HG03095 (cell line): ENCODE measurements at regions not wholly inside any gene's neighbourhood (a gene's known extent, or its start where the extent isn't known, plus 50 kb on each side); places are given as distances from the start of the nearest gene placed in this dataset.

Source experiments
- ATAC-seq: cut with Tn5 transposase; IDR thresholded peaks from one replicate; pipeline ENCODE4 v1.9.1; 2021; ENCODE audit warnings: moderate library complexity; ENCODE audit not compliant: unreplicated experiment

DNA sequence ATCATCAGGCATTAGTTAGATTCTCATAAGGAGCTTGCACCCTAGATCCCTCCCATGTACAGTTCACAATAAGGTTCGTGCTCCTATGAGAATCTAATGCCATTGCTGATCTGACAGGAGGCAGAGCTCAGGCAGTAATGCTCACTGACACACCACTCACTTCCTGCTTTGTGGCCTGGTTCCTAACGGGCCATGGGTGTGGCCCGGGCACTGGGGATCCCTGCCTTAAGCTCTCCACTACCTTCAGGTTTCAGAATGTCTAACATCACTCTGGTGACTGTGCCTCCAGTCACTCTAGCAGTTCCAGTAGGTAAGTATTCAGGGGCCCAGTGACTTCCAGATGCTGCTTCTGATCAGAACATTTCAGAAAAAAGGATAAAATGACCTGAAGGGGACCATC lies 152.4 kb downstream of the LRRC70 start:
- ATAC-seq = no peak

DNA sequence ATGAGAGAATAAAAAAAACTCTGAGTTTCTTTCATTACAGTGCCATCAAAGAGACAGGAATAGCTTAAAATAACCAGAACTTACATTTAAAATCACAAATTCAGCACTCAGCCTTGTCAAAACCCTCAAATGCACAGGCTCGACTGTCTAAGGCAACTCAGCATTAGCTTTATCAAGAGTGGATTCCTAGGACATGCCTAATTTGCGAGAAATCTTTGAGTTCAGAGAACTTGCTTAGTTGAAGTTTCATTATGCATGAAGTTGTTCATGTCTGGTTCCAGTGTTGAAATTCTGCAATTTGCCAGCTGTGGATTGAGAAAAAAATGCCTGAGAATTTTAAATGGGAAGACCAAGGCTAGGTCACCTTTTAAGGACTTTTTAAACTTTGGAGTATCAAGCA lies 151.1 kb downstream of the LRRC70 start:
- ATAC-seq = no peak

DNA sequence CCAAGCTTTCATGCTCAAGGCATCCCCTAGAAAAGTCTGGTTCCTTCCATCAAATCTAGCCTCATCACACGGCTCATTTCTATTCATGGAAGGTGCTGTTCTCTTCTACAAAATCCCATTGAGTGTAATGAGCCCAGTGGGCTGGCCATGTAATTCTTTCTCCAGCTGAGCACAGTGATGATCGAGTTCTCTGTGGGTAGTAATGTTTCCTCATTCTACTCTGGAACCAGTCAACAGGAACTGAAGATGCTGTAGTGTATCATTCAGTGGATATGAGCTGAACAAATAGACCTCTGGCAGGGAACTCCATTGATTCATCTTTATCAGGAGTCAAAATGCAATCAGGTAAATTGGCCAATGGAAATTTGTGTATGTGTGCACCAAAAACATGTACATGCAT lies 149.2 kb downstream of the LRRC70 start:
- no peak for ATAC-seq

GRCh38 chr5:62727184-62727583 lies 148.6 kb downstream of the LRRC70 start:
- no peak for ATAC-seq

DNA sequence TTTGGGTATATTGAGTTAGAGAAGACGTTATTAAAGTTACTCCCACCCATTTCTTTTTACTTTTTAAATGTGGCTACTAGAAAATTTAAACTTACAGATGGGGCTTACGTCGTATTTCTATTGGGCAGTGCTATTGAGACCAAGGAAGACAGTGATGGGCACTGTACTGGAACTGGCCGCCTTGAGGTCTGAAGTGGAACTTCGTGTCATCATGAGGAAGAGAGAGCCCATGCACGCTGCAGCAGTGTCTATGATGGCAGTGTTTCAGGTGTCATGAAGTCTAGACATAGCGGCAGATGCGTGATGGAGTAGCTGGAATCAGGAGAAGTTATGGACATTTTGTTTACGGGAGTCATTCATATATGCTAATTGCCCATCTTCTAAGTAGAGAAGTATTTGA lies 143.7 kb downstream of the LRRC70 start:
- no peak for ATAC-seq

GRCh38 chr5:62720031-62720441 lies 141.4 kb downstream of the LRRC70 start:
- peak; percentile 92 for ATAC-seq

GRCh38 chr5:62719061-62719720 lies 140.6 kb downstream of the LRRC70 start:
- ATAC-seq = no peak

- ATAC-seq = no peak
Observed at GRCh38 chr5:62718324-62718723, 139.7 kb downstream of the LRRC70 start.

- no peak for ATAC-seq
Observed at GRCh38 chr5:62717301-62717933, 138.8 kb downstream of the LRRC70 start.

DNA sequence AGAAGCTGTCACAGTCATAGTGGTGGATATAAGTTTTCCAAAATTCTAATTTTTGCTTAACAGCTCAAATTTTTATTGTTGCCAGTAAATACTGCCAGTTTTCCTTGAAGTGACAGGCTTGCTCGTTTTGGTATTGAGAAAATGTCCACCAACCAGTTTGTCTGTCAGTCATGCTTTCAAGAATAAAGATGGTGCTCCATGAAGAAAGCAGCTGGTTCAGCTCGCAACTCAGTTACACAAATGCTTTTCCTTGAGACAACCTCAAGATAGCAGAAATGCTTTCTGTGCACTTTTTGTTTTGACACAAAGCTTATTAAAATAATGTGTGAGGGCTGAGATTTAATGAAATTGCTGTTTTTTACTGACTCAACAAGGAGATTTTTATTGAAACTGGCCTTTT lies 135.7 kb downstream of the LRRC70 start:
- ATAC-seq = no peak

GRCh38 chr5:62708481-62709325 lies 130.1 kb downstream of the LRRC70 start:
- no peak for ATAC-seq

DNA sequence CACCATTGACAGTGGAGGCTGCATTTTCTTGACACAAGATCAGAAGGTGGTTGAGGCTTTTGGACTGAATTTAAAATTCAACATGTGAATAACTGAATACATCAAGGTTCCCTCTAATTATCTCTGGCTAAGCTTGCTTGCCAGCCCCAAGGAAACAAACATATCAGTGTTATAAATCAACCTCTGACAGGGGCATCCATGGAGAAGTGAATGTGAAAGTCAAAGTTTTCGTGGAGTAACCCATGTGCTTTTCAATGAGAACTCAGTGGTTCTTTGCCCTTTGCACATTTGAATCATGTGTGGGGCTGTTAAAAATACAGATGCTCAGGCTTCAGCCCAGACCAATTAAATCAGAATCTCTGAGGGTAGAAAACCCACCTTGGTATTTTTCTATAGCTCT lies 128.9 kb downstream of the LRRC70 start:
- ATAC-seq = no peak

GRCh38 chr5:62707131-62707530 lies 128.5 kb downstream of the LRRC70 start:
- ATAC-seq = no peak

DNA sequence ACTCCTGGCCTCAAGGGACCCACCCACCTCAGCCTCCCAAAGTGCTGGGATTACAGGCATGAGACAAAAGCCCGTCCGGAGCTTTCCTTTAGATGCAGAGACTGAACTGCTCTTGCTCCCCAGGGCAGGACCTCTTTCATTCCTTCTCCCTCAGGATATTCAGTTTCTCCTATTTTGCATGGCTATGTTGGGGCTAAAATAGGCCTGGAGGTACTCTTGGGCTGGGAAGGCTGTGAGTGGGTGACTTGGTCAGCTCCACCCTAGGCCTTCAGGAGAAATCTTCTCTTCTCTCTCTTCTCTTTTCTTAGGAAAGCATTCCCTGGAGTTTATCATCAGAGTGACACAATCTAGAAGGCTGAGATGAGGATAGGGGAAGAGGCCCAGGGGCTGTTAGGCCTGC lies 126.4 kb downstream of the LRRC70 start:
- no peak for ATAC-seq

DNA sequence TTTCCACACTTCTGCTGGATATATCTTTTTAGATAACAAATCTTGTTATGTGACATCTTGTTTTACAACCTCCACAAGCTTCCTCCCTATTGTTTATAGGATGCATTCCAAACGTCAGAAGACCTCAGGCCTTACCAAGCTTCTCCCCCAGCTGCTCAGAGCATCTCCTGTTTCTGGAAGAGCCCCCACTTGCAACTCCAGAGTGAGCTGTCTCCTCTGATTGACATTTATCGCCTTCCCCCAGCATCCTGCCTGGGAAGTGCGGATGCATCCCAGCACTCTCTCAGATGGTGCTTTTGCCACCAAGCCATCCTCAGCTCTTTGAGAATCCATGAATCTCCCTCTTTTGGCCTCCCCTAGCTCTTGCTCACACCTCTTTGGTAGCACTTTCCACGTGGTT lies 123.5 kb downstream of the LRRC70 start:
- ATAC-seq = no peak

GRCh38 chr5:62701036-62701435 lies 122.4 kb downstream of the LRRC70 start:
- no peak for ATAC-seq

DNA sequence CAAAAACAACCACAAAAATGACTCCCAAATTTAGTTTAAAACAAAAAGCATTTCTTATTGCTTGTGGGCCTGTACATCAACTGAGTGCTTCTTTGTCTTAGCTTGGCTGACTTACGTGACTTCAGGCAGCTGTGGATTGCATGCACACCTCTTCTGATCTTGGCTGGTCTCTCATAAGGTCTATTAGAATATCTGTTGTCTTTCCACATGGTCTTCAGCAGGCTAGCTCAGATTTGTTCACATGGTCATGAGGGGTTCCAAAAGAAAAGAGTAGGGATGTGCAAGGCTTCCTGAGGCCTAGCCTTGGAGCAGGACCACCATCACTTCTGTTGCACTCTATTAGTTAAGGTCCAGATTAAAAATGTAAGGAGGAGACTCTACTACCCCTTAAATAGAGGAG lies 120.1 kb downstream of the LRRC70 start:
- no peak for ATAC-seq

GRCh38 chr5:62695274-62695673 lies 116.7 kb downstream of the LRRC70 start:
- no peak for ATAC-seq

- no peak for ATAC-seq
Observed at GRCh38 chr5:62692946-62693713, 114.5 kb downstream of the LRRC70 start.

DNA sequence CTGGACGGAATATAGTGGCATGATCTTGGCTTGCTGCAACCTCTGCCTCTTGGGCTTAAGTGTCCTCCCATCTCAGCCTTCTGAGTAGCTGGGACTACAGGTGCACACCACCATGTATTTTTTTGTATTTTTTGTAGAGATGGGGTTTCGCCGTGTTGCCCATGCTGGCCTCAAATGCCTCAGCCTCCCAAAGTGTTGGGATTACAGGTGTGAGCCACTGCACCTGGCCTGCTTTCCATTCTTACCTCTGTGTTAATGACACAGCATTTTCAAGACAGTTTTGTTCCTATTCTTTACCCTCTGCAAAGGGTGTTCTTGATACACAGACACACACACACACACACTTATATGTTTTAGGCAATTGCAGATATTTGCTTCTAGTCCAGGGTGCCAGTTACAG lies 113.3 kb downstream of the LRRC70 start:
- no peak for ATAC-seq

GRCh38 chr5:62690421-62690820 lies 111.8 kb downstream of the LRRC70 start:
- ATAC-seq = no peak
